HG03045 (cell line): ENCODE measurements at regions not wholly inside any gene's neighbourhood (a gene's known extent, or its start where the extent isn't known, plus 50 kb on each side); places are given as distances from the start of the nearest gene placed in this dataset.

Experiments
- ATAC-seq: cut with Tn5 transposase; IDR thresholded peaks from one replicate; pipeline ENCODE4 v1.9.1; 2021; ENCODE audit warnings: mild to moderate bottlenecking, moderate library complexity; ENCODE audit not compliant: unreplicated experiment

GRCh38 chr13:39159393-39159792 is 121.1 kb downstream of the NHLRC3 start:
- ATAC-seq = no peak

GRCh38 chr13:39159846-39160370 is 121.7 kb downstream of the NHLRC3 start:
- ATAC-seq = no peak

GRCh38 chr13:39167018-39167417 is 128.8 kb downstream of the NHLRC3 start:
- ATAC-seq = no peak

GRCh38 chr13:39170711-39171110 is 132.5 kb downstream of the NHLRC3 start:
- no peak for ATAC-seq

- ATAC-seq = no peak
These were observed 147.1 kb downstream of the NHLRC3 start for GRCh38 chr13:39185326-39185725.

- no peak for ATAC-seq
These were observed 148.1 kb downstream of the NHLRC3 start for GRCh38 chr13:39186205-39186875.

GRCh38 chr13:39189778-39190177 is 151.5 kb downstream of the NHLRC3 start:
- no peak for ATAC-seq

GRCh38 chr13:39196965-39197646 is 158.8 kb downstream of the NHLRC3 start:
- no peak for ATAC-seq

- ATAC-seq = no peak
These were observed 159.4 kb downstream of the NHLRC3 start for GRCh38 chr13:39197647-39198007.

- no peak for ATAC-seq
These were observed 162.1 kb downstream of the NHLRC3 start for GRCh38 chr13:39200249-39200910.

- ATAC-seq = no peak
These were observed 162.9 kb downstream of the NHLRC3 start for GRCh38 chr13:39201180-39201579.

- ATAC-seq = no peak
These were observed 164.5 kb downstream of the NHLRC3 start for GRCh38 chr13:39202746-39203145.

GRCh38 chr13:39208636-39209035 is 170.4 kb downstream of the NHLRC3 start:
- ATAC-seq = no peak

GRCh38 chr13:39209731-39210531 is 171.7 kb downstream of the NHLRC3 start:
- no peak for ATAC-seq

GRCh38 chr13:39210961-39211534 is 172.8 kb downstream of the NHLRC3 start:
- no peak for ATAC-seq

- no peak for ATAC-seq
These were observed 177.7 kb downstream of the NHLRC3 start for GRCh38 chr13:39215971-39216370.

- no peak for ATAC-seq
These were observed 179.2 kb downstream of the NHLRC3 start for GRCh38 chr13:39217471-39217870.

GRCh38 chr13:39224671-39225240 is 186.5 kb downstream of the NHLRC3 start:
- ATAC-seq = no peak

- no peak for ATAC-seq
These were observed 187.6 kb downstream of the NHLRC3 start for GRCh38 chr13:39225860-39226259.

GRCh38 chr13:39226359-39226758 is 188.1 kb downstream of the NHLRC3 start:
- no peak for ATAC-seq
